GM18858 (cell line): ENCODE measurements at regions not wholly inside any gene's neighbourhood (a gene's known extent, or its start where the extent isn't known, plus 50 kb on each side); places are given as distances from the start of the nearest gene placed in this dataset.
"Not testable (repeated sequence)": the region's sequence is repeated elsewhere in the genome, so short reads cannot be mapped to it uniquely, and the experiment has no call there.

ENCODE experiments used
- ATAC-seq: cut with Tn5 transposase; IDR thresholded peaks from one replicate; pipeline ENCODE4 v1.9.1; 2021; ENCODE audit not compliant: unreplicated experiment

- ATAC-seq, result no peak
These were observed 289.4 kb downstream of the ABCC12 start for GRCh38 chr16:47866423-47866822.

GRCh38 chr16:47865337-47865855, 290.4 kb downstream of the ABCC12 start:
- no peak for ATAC-seq

GRCh38 chr16:47864262-47864661, 291.5 kb downstream of the ABCC12 start:
- ATAC-seq, result not testable (repeated sequence)

- ATAC-seq, result no peak
These were observed 293.8 kb downstream of the ABCC12 start for GRCh38 chr16:47861999-47862398.

- ATAC-seq, result no peak
These were observed 297.3 kb downstream of the ABCC12 start for GRCh38 chr16:47858333-47858982.

- ATAC-seq, result no peak
These were observed 300.4 kb downstream of the ABCC12 start for GRCh38 chr16:47855431-47855830.

GRCh38 chr16:47854737-47855136, 301.1 kb downstream of the ABCC12 start:
- no peak for ATAC-seq

GRCh38 chr16:47852991-47853390, 302.8 kb downstream of the ABCC12 start:
- ATAC-seq, result no peak

- ATAC-seq, result no peak
These were observed 304.6 kb downstream of the ABCC12 start for GRCh38 chr16:47851146-47851545.

GRCh38 chr16:47849736-47850135, 306.1 kb downstream of the ABCC12 start:
- ATAC-seq, result no peak

- no peak for ATAC-seq
These were observed 307.2 kb downstream of the ABCC12 start for GRCh38 chr16:47848421-47849109.

- no peak for ATAC-seq
These were observed 308.4 kb downstream of the ABCC12 start for GRCh38 chr16:47847220-47847970.

GRCh38 chr16:47834485-47835024, 321.2 kb downstream of the ABCC12 start:
- no peak for ATAC-seq

GRCh38 chr16:47833771-47834170, 322.0 kb downstream of the ABCC12 start:
- ATAC-seq, result no peak

- ATAC-seq, result no peak
These were observed 325.8 kb downstream of the ABCC12 start for GRCh38 chr16:47829850-47830600.

GRCh38 chr16:47826070-47826469, 329.7 kb downstream of the ABCC12 start:
- ATAC-seq, result no peak

- ATAC-seq, result no peak
These were observed 338.7 kb downstream of the ABCC12 start for GRCh38 chr16:47817048-47817447.

- no peak for ATAC-seq
These were observed 339.3 kb downstream of the ABCC12 start for GRCh38 chr16:47816511-47816910.

- no peak for ATAC-seq
These were observed 340.1 kb downstream of the ABCC12 start for GRCh38 chr16:47815655-47816054.

GRCh38 chr16:47811758-47812157, 344.0 kb downstream of the ABCC12 start:
- not testable (repeated sequence) for ATAC-seq
